ENCODE measurements at regions not wholly inside any gene's neighbourhood (a gene's known extent, or its start where the extent isn't known, plus 50 kb on each side); places are given as distances from the start of the nearest gene placed in this dataset.

GRCh38 chr6:45715508-45715803 is 300.2 kb downstream of the CLIC5 start:
- TF ChIP-seq CTCF (conservative IDR thresholded peaks at IDR 0.05), result no peak
- Mint-ChIP-seq H3K27ac (no peak overlapping the region), H3K4me3 (no peak overlapping the region), H3K36me3 (ENCODE audit: low read depth) (no peaks in the 10 kb centered on the region), H3K9me3 (no peaks in the 10 kb centered on the region), H3K4me1 (peaks cover 2% of the 10 kb centered on the region), H3K27me3 (ENCODE audit: insufficient read depth) (peaks cover 15% of the 10 kb centered on the region)
- DNase-seq, result no peak
- peaks cover 11% of the 10 kb centered on the region for H3K27me3 ChIP-seq (ENCODE audit: control insufficient read depth, insufficient read depth, low read length, poor library complexity, severe bottlenecking)
- no peaks in the 10 kb centered on the region for H3K4me1 ChIP-seq (ENCODE audit: control insufficient read depth, insufficient read depth, low read length)
- H3K9me3 ChIP-seq (ENCODE audit: control insufficient read depth, low read length), result no peaks in the 10 kb centered on the region
- H3K36me3 ChIP-seq (ENCODE audit: control insufficient read depth, insufficient read depth, low read length), result no peaks in the 10 kb centered on the region
- H3K27ac ChIP-seq (ENCODE audit: low read depth, low read length), result no peak overlapping the region
- no peak overlapping the region for H3K9ac ChIP-seq (ENCODE audit: extremely low read depth, low read length, poor library complexity, severe bottlenecking)
- no peak overlapping the region for H3K4me3 ChIP-seq (ENCODE audit: low read length)

DNA sequence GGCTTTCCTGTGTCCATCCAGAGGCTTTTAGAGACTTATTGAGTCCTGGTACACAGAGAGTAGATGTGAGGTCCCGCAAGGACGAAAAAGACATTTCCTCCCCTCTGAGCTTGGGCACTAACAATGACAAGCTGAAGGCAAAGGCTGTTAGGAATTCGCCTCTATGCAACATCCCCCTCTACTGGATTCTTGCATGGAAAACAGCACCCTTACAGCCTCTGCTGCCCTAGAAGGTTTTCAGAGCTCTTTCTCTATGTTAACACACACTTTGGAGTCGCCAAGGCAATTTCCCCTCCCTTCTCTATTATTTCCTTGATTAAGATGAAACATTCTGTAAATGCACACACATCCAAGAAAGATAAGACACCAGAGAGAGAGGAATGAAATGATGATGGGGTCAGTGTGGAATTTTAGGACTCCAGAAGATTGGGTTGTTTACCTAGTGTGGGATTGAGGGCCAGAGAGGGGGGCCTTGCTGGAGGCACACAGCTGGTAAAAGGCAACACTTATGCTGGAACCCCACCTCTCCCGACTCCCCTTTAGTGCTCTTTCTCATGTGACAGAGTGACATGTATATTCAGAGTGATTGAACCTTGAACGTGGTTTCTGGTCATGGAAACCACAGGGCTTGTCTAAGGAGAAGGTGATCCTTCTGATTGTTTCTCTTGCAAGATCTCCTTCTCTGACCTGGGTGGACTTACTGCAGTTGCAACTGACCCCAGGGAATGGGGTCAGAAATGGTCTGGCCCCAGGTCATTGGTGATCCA is 300.7 kb downstream of the CLIC5 start:
- TF ChIP-seq CTCF (conservative IDR thresholded peaks at IDR 0.05), result peak; percentile 93
- WGBS, 2 experiments (ENCODE audit: insufficient coverage in 1 of 2, insufficient read length in 1 of 2), result 34 to 40% methylated on average over 4 to 6 of the region's 6 CpGs
- peaks cover 15% of the 10 kb centered on the region for H3K27me3 Mint-ChIP-seq (ENCODE audit: insufficient read depth)
- H3K9me3 ChIP-seq (ENCODE audit: control insufficient read depth, low read length), result no peaks in the 10 kb centered on the region
- no peak overlapping the region for H3K4me3 Mint-ChIP-seq
- peaks cover 2% of the 10 kb centered on the region for H3K4me1 Mint-ChIP-seq
- no peak overlapping the region for H3K27ac Mint-ChIP-seq
- no peaks in the 10 kb centered on the region for H3K36me3 ChIP-seq (ENCODE audit: control insufficient read depth, insufficient read depth, low read length)
- H3K9ac ChIP-seq (ENCODE audit: extremely low read depth, low read length, poor library complexity, severe bottlenecking), result no peak overlapping the region
- no peak overlapping the region for H3K27ac ChIP-seq (ENCODE audit: low read depth, low read length)
- peak; percentile 82 for DNase-seq
- H3K9me3 Mint-ChIP-seq, result no peaks in the 10 kb centered on the region
- no peaks in the 10 kb centered on the region for H3K36me3 Mint-ChIP-seq (ENCODE audit: low read depth)
- peaks cover 11% of the 10 kb centered on the region for H3K27me3 ChIP-seq (ENCODE audit: control insufficient read depth, insufficient read depth, low read length, poor library complexity, severe bottlenecking)
- H3K4me1 ChIP-seq (ENCODE audit: control insufficient read depth, insufficient read depth, low read length), result no peaks in the 10 kb centered on the region
- no peak overlapping the region for H3K4me3 ChIP-seq (ENCODE audit: low read length)

DNA sequence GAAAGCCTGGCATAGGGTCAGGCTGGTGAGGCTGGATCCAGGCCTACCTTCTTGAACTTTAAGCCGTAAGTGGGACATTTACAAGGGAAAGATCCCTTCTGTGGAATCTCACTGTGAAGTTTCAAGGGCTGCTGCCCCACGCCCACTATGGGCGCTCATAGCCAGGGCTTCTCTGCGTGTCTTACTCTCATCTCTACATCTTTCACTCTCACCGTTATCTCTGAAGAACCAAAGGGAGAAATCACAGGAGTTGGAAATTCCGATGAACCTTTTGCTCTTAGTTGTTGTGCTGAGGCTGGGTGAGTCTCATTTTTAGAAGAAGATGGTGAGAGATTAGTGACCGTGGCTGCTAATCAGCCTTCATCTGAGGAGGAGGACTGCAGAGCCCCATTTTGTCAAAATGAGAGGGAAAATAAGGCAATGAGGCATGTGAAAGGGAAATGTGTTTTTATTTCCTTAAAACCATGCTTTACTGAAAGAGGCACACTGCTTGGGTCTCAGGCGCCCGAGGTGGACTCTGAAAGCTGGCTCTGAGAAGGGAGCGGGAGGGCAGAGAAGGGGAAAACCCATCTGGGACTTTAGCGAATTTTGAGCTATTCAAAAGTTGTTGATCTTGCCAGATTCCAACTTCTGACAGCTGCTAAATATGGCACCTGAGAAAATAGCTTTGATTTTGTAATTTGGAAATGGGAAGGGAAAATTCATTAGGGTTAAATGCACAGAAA is 301.5 kb downstream of the CLIC5 start:
- Histone ChIP-seq H3K9ac (ENCODE audit: extremely low read depth, low read length, poor library complexity, severe bottlenecking) (no peak overlapping the region), H3K4me3 (ENCODE audit: low read length) (no peak overlapping the region), H3K27me3 (ENCODE audit: control insufficient read depth, insufficient read depth, low read length, poor library complexity, severe bottlenecking) (peaks cover 11% of the 10 kb centered on the region), H3K27ac (ENCODE audit: low read depth, low read length) (no peak overlapping the region), H3K36me3 (ENCODE audit: control insufficient read depth, insufficient read depth, low read length) (no peaks in the 10 kb centered on the region), H3K9me3 (ENCODE audit: control insufficient read depth, low read length) (no peaks in the 10 kb centered on the region), H3K4me1 (ENCODE audit: control insufficient read depth, insufficient read depth, low read length) (no peaks in the 10 kb centered on the region)
- 76 to 82% methylated on average over 8 to 11 of the region's 11 CpGs for WGBS, 2 experiments (ENCODE audit: insufficient coverage in 1 of 2, insufficient read length in 1 of 2)
- no peaks in the 10 kb centered on the region for H3K36me3 Mint-ChIP-seq (ENCODE audit: low read depth)
- H3K4me1 Mint-ChIP-seq, result peaks cover 2% of the 10 kb centered on the region
- TF ChIP-seq CTCF (conservative IDR thresholded peaks at IDR 0.05), result no peak
- no peak overlapping the region for H3K27ac Mint-ChIP-seq
- DNase-seq, result no peak
- no peaks in the 10 kb centered on the region for H3K9me3 Mint-ChIP-seq
- H3K4me3 Mint-ChIP-seq, result no peak overlapping the region
- peaks cover 12% of the 10 kb centered on the region for H3K27me3 Mint-ChIP-seq (ENCODE audit: insufficient read depth)
